SK-N-SH (cell line): ENCODE measurements at regions not wholly inside any gene's neighbourhood (a gene's known extent, or its start where the extent isn't known, plus 50 kb on each side); places are given as distances from the start of the nearest gene placed in this dataset.

Experiments
- EZH2phosphoT487 ChIP-seq: fragments of 200-600 bp; sonication (generic); IDR thresholded peaks from 2 replicates; pipeline ENCODE4 v1.6.1; 2017; ENCODE audit warnings: low read depth, mixed run types, mild to moderate bottlenecking, antibody characterized with exemption, moderate library complexity, borderline replicate concordance
- GABPA ChIP-seq: IDR thresholded peaks from 2 replicates; pipeline ENCODE4 v1.4.0; 2012; ENCODE audit warnings: low read depth, mild to moderate bottlenecking
- JUND ChIP-seq: IDR thresholded peaks from 2 replicates; pipeline ENCODE4 v1.4.0; 2012
- NRF1 ChIP-seq: IDR thresholded peaks from 2 replicates; pipeline ENCODE4 v1.6.1; 2012; ENCODE audit warnings: low read depth, mild to moderate bottlenecking, low read length
- PBX3 ChIP-seq: IDR thresholded peaks from 2 replicates; pipeline ENCODE4; 2012
- RCOR1 ChIP-seq: fragments of 150-350 bp; IDR thresholded peaks from 2 replicates; pipeline ENCODE4 v1.6.1; 2017; ENCODE audit warnings: antibody characterized with exemption, low read length
- RFX5 ChIP-seq: IDR thresholded peaks from 2 replicates; pipeline ENCODE4 v1.6.1; 2012; ENCODE audit warnings: mild to moderate bottlenecking, improper control_type of control experiment, low read length
- SIN3A ChIP-seq: IDR thresholded peaks from 2 replicates; pipeline ENCODE4 v1.6.1; 2012; ENCODE audit warnings: low read depth, mild to moderate bottlenecking, low read length, moderate library complexity, borderline replicate concordance
- SMC3 ChIP-seq: IDR thresholded peaks from 2 replicates; pipeline ENCODE4 v1.6.1; 2012; ENCODE audit warnings: low read depth, low read length, improper control_type of control experiment
- TAF1 ChIP-seq: IDR thresholded peaks from 2 replicates; pipeline ENCODE4 v1.6.1; 2012; ENCODE audit warnings: low read depth, mild to moderate bottlenecking, low read length, moderate library complexity, borderline replicate concordance
- YY1 ChIP-seq: IDR thresholded peaks from 2 replicates; pipeline ENCODE4 v1.4.0; 2012; ENCODE audit warnings: low read depth, mild to moderate bottlenecking
- TF ChIP-seq, protein P1 (sequence below): fragments of 200-600 bp; sonication (generic); IDR thresholded peaks from 2 replicates; pipeline ENCODE4 v1.6.1; 2017; ENCODE audit warnings: antibody characterized with exemption, mild to moderate bottlenecking, moderate library complexity
- TF ChIP-seq, protein P2 (sequence below): IDR thresholded peaks from 2 replicates; pipeline ENCODE4 v1.6.1; 2012; ENCODE audit warnings: mild to moderate bottlenecking, low read depth, low read length, moderate library complexity

- TF ChIP-seq, protein P1, sequence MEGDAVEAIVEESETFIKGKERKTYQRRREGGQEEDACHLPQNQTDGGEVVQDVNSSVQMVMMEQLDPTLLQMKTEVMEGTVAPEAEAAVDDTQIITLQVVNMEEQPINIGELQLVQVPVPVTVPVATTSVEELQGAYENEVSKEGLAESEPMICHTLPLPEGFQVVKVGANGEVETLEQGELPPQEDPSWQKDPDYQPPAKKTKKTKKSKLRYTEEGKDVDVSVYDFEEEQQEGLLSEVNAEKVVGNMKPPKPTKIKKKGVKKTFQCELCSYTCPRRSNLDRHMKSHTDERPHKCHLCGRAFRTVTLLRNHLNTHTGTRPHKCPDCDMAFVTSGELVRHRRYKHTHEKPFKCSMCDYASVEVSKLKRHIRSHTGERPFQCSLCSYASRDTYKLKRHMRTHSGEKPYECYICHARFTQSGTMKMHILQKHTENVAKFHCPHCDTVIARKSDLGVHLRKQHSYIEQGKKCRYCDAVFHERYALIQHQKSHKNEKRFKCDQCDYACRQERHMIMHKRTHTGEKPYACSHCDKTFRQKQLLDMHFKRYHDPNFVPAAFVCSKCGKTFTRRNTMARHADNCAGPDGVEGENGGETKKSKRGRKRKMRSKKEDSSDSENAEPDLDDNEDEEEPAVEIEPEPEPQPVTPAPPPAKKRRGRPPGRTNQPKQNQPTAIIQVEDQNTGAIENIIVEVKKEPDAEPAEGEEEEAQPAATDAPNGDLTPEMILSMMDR: no peak
- TF ChIP-seq TAF1: no peak
- no peak for TF ChIP-seq SIN3A
- TF ChIP-seq RFX5: no peak
- no peak for TF ChIP-seq GABPA
- TF ChIP-seq PBX3: no peak
- TF ChIP-seq, protein P2, sequence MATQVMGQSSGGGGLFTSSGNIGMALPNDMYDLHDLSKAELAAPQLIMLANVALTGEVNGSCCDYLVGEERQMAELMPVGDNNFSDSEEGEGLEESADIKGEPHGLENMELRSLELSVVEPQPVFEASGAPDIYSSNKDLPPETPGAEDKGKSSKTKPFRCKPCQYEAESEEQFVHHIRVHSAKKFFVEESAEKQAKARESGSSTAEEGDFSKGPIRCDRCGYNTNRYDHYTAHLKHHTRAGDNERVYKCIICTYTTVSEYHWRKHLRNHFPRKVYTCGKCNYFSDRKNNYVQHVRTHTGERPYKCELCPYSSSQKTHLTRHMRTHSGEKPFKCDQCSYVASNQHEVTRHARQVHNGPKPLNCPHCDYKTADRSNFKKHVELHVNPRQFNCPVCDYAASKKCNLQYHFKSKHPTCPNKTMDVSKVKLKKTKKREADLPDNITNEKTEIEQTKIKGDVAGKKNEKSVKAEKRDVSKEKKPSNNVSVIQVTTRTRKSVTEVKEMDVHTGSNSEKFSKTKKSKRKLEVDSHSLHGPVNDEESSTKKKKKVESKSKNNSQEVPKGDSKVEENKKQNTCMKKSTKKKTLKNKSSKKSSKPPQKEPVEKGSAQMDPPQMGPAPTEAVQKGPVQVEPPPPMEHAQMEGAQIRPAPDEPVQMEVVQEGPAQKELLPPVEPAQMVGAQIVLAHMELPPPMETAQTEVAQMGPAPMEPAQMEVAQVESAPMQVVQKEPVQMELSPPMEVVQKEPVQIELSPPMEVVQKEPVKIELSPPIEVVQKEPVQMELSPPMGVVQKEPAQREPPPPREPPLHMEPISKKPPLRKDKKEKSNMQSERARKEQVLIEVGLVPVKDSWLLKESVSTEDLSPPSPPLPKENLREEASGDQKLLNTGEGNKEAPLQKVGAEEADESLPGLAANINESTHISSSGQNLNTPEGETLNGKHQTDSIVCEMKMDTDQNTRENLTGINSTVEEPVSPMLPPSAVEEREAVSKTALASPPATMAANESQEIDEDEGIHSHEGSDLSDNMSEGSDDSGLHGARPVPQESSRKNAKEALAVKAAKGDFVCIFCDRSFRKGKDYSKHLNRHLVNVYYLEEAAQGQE: no peak
- no peak for TF ChIP-seq EZH2phosphoT487
- TF ChIP-seq RCOR1: no peak
- TF ChIP-seq NRF1: no peak
- TF ChIP-seq SMC3: no peak
- TF ChIP-seq JUND: no peak
- no peak for TF ChIP-seq YY1
Measured at GRCh38 chr18:24975496-24976372, 376.2 kb downstream of the ZNF521 start.
